Islet of Langerhans (tissue), 1 donor: ENCODE measurements at regions not wholly inside any gene's neighbourhood (a gene's known extent, or its start where the extent isn't known, plus 50 kb on each side); places are given as distances from the start of the nearest gene placed in this dataset.

ENCODE experiments used
- FAIRE-seq: peaks from one replicate; lab custom pipeline; 2011; peaks lifted over from hg19 to GRCh38; lab: Jason Lieb, UNC

DNA sequence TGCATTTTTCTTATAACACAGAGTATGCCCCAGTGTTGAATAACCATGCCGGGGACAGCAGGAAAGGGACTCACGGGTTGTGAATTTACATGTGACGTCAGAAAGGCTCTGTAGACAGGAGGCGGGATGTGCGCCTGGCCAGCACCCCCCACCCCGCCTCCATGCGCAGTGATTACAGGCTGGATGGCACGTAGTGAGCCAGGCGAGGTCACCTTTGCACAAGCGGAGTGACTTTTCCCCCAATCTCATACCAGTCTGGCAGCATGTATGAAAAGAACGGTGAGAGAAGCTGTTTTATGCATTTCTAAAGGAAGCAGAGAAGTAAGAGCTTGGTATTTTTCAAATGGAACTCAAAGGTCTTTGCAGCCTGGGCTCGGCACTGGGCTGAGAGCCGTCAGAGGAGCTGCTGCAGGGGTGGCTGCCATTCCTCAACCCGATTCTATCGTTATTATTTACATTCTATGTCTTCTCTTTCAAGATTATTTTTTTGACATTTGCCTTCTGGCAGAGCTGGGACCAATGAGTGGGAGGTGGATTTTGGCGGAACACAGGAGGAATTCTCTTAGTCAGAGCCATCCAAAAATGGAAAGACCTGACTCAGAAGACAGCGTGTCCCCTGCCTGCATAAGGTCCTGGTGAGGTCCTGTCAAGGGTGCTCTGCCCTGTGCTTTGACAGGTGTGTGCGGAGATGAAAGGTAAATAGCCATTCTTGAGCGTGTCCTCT, 115.6 kb upstream of the SLC45A1 start:
- FAIRE-seq: peak; percentile 5

DNA sequence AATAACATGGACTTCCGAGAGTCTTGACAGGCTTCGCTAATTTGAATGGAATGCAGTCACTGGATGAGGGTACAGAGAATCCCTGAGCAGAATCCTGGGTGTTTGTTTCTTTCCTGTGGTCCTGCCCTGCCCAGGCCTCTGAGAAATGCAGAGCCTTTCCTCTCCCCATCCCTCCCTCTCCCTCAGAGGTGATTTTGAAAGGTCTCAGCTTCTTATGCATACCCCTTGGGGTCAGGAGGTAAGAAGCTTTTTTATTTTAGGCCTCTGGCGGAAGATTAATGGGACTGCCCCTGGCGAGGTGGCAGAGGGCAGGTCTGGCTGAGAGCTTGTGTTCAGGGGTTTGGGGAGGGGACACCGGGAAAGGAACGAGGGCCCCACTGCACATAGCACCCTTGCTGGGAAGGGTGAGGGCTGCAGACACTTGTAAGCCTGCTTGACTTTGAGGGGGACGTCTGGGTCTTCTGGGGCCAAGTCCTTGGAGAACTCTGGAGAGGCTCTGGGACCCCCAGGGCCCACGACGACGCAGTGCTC, 116.5 kb upstream of the SLC45A1 start:
- FAIRE-seq: no peak

DNA sequence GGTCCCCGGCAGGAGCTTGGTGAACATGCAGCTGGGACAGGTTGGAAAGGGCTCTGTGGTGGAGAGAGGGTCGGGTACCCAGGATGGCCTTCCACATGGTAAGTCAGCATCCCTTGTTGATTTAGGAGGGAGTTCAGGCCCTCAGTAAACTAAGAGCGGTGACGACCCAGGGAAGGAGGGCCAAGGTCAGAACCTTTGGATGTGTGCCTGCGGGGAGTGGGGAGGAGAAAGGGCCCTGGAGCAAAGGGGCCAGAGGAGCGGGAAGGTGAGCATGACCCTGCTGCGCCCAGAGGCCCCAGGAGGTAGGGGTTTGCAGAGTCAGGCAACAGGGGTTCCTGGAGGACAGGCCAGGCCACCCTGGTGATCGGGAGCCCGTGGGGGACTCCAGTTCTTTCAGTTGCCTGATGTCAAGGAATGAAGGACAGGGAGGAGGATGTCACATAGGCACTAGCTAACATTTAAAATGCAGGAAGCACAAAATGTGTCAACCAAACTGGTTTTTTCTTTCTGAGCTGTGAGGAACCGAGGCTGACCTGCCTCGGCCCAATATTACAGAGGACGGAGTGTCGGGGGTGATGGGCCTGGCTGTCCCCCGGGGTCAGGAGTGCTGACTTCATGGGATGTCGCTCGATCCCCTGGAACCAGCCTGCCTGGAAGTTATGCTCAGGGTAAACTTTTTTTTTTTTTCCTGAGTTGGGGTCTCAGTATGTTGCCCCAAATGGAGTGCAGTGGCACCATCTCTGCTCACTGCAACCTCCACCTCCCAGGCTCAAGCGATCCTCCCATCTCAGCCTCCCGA, 117.4 kb upstream of the SLC45A1 start:
- FAIRE-seq: no peak

DNA sequence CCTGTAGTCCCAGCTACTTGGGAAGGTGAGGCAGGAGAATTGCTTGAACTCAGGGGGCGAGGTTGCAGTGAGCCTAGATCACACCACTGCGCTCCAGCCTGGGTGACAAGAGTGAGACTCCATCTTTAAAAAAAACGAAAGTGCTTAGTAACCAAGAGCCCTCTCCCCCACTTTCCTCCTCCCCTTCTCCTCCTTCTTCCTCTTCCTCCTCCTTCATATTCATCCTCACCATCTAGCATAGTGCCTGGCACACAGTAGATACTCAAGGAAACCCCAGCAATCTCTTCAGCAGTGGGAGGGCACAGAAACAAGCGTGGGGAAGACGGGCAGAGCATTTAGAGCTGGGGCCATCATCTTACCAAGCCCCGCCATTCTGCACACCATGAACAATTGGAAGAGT, 119.4 kb upstream of the SLC45A1 start:
- FAIRE-seq: no peak

DNA sequence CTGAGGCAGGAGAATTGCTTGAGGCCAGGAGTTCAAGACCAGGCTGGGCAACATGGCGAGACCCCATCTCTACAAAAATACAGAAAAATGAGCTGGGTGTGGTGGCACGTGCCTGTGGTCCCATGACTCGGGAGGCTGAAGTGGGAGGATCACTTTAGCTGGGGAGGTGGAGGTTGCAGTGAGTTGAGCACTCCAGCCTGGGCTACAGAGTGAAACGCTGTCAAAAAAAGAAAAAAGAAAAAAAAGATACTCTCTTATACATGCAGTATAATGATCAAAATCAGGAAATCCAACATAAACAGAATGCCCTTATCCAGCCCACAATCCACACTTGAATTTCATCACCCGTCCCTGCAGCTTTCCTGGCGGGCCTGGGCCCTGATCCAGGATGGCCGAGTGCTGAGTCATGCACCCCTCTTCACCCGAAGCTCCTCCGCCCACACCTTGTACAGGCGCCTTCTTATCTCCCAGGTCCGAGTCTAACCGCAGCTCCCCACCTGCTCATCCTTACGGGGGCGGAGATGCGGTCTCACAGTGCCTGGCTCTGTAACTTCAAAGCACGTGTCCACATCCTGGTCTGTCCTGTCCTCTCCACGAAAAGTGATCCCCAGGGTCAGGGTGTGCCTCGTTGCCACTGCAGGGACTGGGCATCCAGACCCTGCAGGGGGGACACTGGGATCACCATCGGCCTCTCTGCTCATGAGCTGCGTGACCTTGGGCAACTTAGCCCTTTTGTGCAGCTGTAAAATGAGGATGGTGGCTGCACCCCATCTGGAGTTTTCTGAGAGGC, 120.2 kb upstream of the SLC45A1 start:
- no peak for FAIRE-seq

DNA sequence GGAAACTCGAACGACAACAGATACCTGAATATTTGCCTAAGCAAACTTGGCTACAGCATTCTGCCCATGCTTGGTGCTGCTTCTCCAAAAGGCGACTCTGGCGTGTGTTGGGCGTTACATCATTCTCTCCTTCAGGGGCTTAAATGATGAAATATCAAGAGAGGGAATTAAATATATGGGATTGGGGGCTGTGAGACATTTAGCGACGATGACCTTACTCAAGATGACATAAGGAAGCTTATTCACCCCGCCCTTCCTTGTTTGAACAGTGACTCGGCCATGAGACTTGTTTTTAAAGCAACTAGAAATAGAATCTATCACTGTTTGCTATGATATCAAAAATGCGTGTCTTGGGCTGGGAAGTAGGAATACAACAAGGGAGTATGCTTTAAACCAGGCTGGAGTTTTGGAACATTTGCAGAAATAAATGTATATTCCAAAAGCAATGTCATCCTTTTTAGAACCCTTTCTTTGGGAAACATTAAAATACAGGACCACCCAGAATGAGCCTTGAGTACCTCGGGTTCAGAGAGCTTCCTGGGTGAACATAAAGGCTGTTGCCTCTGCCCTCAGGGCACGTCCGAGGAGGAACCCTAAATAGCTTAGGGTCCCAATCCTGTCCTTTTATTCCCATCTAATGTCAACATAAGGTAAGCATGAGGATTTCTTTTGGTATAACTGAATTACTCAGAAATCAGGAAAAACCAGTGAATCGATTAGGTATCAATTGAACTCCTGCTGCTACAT, 123.3 kb upstream of the SLC45A1 start:
- FAIRE-seq: no peak

DNA sequence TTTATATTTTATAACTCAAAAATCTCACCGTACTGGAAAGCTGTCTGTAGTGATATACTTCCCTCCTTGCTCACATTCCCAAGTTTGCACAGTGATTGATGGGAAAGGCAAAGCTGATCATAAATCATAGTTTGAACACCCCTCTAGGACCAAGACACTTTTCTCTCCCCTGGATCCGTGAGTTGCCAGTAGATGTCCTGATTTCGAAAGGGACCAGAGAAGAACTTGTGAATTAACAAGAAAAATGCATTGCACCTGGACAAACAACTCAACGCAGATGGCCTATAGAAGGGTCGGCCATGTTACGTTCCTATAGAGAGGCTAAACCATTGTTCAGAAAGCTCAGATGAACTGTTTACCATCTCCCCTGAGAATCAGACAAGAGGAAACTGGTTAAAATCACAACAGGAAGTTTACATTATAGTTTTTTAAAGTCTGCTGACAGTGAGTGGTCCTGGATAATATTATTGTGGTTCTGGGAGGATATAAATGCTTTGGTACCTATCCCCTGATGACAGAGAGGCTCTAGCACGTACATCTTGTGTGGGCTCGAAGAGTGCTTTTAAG, 124.0 kb upstream of the SLC45A1 start:
- no peak for FAIRE-seq

DNA sequence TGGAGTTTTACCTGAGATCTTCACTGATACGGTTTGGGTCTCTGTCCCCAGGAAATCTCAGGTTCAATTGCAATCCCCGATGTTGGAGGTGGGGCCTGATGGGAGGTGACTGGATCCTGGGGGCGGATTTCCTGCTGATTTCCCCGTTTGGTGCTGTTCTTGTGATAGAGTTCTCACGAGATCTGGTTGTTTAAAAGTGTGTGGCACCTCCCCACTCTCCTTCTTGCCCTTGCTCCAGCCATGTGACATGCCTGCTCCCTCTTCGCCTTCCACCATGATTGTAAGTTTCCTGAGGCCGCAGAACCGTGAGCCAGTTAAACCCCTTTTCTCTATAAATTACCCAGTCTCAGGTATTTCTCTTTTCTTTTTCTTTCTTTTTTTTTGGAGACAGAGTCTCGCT, 126.4 kb upstream of the SLC45A1 start:
- FAIRE-seq: no peak

DNA sequence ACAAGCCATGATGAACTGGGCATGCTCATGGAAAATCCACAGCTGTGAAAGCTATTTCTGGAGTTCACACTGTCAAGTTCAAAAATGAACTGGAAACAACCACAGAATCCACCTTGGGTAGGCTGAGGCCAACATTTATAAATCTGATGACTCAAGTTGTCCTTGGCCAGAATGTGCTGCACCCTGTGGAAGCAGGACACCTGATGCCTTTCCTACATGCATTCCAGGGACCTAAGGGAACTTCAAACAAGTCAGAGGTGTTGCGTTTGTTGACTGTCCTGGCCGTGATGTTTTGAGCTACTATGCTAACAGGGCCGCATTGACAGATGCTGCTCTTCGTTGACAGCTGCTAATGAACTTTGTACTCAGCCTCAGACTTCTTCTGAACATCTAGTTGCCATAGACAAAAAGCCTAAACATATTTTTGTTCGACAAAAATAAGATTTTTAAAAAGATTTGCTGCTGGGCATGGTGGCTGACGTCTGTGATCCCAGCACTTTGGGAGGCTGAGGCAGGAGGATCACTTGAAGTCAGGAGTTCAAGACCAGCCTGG, 127.9 kb upstream of the SLC45A1 start:
- no peak for FAIRE-seq

DNA sequence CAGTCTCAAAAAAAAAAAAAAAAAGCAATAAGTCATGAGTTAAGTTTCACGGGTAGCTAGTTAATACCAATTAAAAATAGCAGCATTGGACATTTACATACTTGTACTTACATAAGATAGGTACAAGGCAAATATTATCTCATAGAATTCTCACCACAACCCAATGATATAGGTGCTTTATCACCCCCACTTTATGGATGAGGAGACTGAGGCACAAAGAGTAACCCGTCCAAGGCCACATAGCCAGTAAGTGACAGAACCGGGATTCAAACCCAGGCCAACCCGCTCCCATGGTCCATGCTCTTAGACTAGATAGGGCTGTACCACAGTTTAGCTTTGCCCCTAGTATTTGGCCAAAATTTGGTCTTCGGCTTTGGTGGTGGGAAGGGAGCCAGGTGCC, 132.5 kb upstream of the SLC45A1 start:
- FAIRE-seq: no peak

DNA sequence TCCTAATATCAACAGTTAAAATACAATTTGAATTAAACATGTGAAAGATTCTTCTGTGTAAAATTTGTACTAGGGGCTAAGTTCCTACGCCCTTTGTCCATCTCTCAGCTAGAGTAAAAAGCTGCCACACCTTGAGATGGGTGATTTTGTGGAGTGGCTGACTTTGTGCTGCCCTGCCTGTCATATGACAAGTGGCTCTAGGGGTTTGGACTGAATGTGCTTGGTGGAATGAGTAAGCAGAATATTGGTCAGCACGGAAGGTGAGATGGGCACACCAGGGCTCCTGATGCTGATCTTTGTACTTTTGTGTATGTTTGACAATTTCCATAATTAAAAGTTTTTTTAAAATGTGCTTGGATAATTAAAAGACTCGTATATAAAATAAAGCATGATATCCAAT, 133.6 kb upstream of the SLC45A1 start:
- FAIRE-seq: no peak

DNA sequence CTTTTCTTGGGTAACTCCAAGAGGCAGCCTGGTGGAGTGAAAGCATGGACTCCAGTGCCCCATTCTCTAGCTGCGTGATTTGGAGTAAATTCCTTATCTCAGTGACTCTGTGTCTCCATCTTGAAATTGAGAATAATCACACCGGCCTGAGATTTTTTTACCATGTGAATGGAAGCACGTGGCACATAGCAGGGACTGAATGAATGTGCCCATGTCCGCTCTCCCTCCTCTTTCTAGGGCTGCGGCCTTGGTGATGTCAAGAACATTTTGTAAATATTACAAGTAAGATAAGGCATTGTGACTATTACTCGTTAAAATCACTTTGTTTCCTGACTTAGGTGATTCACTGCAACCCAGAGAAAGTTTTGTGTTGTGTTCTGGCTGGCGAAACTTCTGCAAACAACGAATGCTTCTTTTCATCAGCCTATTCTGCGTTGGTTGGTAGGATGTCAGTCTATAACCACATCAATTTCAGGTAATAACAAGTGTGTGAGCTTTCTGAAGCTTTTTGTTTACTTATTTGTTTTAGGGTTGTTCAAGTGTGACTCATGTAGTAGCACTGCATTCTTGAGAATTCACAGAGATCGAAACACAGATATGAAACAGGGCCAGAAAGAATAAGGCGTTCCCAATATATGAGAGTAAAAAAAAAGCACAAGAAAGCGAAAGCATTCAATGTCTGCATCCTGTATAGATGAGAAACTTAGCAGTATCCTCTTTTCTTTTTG, 135.7 kb upstream of the SLC45A1 start:
- no peak for FAIRE-seq

DNA sequence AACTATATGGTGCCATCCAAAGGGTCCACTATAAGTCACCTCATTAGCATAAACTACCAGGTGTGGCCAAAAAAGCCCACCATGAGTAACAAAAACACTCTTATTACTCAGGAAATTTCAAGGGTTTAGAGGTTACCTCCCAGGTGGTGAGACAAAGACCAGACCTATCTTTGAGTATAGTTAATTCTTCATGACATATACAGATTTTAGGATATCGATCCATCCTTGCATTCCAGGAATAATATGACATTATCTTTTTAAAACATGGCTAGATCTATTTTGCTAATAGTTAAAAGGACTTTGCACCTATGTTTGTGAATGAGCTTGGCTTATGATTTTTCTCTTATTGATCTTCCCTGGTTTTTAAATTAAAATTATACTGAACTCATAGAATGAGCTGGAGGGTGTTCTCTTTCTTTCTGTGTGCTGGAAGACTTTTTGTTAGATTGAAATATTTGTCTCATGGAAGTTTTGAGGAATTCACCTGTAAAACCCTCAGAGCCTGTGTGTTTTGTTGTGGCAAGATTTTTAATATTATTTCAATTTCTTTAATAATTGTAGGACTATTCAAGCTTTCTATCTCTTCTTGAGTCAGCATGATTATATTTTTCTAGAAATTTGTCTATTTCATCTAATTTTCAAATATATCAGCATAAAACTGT, 138.7 kb upstream of the SLC45A1 start:
- no peak for FAIRE-seq

DNA sequence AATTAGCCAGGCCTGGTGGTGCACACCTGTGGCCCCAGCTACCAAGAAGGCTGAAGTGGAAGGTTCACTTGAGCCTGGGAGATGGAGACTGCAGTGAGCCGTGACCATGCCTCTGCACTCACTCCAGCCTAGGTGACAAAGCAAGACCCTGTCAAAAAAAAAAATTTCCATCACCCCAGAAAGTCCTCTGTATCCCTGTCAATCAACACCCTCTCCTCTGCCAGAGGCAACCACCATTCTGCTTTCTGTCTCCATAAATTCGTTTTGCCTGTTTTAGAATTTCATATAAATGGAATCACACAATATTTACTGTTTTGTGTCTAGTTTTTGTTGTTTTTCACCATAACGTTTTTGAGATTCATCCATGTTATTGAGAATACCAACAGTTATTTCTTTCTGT, 141.6 kb upstream of the SLC45A1 start:
- no peak for FAIRE-seq

DNA sequence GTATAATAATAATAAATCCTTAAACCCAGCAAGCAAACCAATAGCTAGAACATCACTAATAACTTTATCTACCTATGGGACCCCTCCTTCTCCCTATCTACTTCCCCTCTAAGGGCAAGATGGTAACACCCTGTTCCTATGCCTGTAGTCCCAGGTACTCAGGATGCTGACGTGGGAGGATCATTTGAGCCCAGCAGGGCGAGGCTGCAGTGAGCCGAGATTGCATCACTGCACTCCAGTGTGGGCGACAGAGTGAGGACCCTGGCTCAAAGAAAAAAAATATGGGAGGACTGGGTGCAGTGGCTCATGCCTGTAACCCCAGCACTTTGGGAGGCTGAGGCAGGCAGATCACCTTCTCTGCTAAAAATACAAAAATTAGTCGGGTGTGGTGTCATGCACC, 143.1 kb upstream of the SLC45A1 start:
- FAIRE-seq: no peak

DNA sequence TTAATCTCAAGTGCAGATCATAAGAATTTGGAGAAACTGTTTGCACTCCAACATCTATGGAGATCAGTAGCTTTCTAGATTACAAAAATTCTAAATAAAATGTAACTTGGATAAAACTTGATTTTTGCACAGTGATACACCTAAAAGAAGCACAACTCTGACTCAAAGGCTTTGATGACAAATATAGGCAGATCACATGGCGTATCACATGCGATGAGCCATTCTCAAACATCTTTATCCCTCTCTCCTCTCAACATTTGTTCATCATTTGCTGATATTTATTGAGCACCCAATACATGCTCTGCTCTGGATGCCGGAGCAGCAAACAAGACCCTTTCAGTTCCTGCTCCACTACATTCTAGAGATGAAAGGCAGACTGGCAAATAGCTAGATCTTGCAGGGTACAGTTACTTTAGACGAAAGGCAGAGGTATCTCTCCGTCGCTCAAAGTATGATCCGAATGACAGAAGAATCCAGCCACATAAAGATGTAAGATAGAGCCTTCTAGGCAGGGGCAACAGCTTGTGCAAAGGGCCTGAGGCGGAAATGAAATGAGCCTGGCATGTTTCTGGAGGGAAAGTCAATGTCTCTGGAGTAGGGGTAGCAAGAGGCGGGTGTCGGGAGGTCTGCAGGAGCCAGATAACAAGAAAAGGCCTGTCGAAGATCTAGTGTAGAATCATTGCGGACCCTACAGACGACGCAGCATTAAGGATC, 145.8 kb upstream of the ERRFI1 start:
- no peak for FAIRE-seq

DNA sequence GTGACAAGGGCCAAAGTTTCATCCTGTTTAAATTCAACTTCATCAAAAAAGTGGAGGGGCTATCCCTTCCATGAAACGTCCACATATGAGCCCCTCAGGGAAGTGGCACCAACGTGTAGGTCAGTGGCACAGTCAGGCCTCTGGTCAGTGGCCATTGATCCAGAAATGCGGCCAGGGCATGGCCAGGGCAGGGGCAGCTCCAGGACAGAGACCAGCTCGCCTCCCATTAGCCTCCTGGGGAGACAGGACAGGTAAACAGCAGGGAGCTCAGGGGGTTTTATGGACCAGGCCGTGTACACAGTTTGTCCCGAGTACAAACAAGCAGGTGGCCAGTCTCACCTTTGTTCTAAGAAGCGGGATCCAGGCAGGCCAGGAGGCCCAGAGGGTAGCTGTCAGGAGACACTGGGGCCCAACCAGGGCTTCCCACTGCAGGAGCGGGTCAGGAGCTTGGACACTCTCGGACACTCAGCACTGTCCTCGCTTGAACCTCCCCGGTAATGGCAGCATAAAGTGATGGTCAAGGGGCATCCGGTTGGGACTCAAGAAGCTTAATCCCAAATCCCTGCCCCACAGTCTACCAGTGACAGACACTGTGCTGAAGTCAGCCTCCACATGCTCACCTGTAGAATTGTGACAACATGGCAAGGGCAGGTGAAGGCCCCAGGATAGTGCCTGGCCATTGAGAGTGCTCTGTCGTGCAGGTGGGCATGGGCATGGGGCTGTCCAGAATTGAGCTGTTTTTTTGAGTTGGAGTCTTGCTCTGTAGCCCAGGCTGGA, 144.1 kb upstream of the ERRFI1 start:
- FAIRE-seq: no peak

DNA sequence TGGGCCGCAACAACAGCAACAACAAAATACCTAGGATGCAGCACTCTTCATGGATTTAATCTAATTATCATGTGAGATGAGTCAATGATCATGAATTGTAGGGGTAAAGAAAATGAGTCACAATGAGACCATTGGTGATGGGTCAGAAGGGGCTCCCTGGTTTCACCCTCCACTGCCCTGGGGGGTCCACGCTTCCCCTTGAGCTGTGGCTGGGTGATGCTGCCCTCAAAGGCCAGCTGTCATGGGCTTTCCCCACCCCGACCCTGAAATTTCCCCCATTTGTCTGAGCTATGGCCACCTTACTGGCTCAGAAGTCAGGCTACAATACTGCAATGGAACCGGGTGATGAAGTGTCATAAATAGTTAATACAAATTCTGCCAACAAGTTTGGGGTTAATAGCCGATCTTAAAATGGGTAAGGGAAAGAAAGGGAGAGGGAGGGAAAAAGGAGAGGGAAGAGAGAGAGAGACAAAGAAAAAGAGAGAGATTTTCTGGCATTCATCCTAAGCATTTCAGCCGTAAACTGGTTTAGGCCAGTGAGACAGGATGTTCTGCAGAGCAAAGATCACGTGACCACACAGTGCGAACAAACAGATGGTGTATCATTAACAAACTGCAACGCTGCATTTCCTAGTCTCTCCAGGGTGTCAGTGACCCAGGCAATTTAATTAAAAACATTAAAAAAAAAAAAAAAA, 143.4 kb upstream of the ERRFI1 start:
- FAIRE-seq: peak; percentile 100
